Skeletal muscle tissue (tissue), 3 donors: ENCODE measurements at regions not wholly inside any gene's neighbourhood (a gene's known extent, or its start where the extent isn't known, plus 50 kb on each side); places are given as distances from the start of the nearest gene placed in this dataset.
"Not testable (repeated sequence)": the region's sequence is repeated elsewhere in the genome, so short reads cannot be mapped to it uniquely, and the experiment has no call there.

Experiments
- H3K27ac ChIP-seq: one replicate; pipeline ENCODE4 v1.7.0; 2013; ENCODE audit warnings: mild to moderate bottlenecking, low read depth, low read length, inconsistent platforms
- H3K27me3 ChIP-seq, 3 donors: one replicate each; pipeline ENCODE4 v1.7.0; 2013; ENCODE audit warnings: low read length in 3 of 3; ENCODE audit not compliant: control insufficient read depth in 3 of 3, insufficient read depth in 3 of 3
- H3K36me3 ChIP-seq, 3 donors: one replicate each; pipeline ENCODE4 v1.7.0; 2013; ENCODE audit warnings: low read length in 3 of 3; ENCODE audit not compliant: control insufficient read depth in 3 of 3, insufficient read depth in 3 of 3
- H3K4me1 ChIP-seq, 3 donors: one replicate each; pipeline ENCODE4 v1.7.0; 2013; ENCODE audit warnings: low read length in 3 of 3, mild to moderate bottlenecking in 3 of 3; ENCODE audit not compliant: control insufficient read depth in 3 of 3, insufficient read depth in 3 of 3
- H3K4me3 ChIP-seq, 3 donors: one replicate each; pipeline ENCODE4 v1.7.0; 2013; ENCODE audit warnings: low read length in 3 of 3
- H3K9ac ChIP-seq, 3 donors: one replicate each; pipeline ENCODE4 v1.7.0; 2013; ENCODE audit warnings: low read length in 3 of 3, mild to moderate bottlenecking in 3 of 3, moderate library complexity in 2 of 3, low read depth in 1 of 3
- H3K9me3 ChIP-seq, 3 donors: one replicate each; pipeline ENCODE4 v1.7.0; 2013; ENCODE audit warnings: low read length in 3 of 3; ENCODE audit not compliant: control insufficient read depth in 3 of 3
- donor health status: Osteomylitis.

- not testable (repeated sequence) for H3K4me1 ChIP-seq, H3K27me3 ChIP-seq, H3K36me3 ChIP-seq, H3K9me3 ChIP-seq, H3K9ac ChIP-seq, H3K27ac ChIP-seq, H3K4me3 ChIP-seq
Measured at GRCh38 chr21:5013455-5014304, 5507.7 kb upstream of the TPTE start.

GRCh38 chr21:5015187-5015586 is 5506.2 kb upstream of the TPTE start:
- not testable (repeated sequence) for H3K9ac ChIP-seq, H3K27ac ChIP-seq, H3K4me1 ChIP-seq, H3K4me3 ChIP-seq, H3K36me3 ChIP-seq, H3K9me3 ChIP-seq, H3K27me3 ChIP-seq

- H3K27ac ChIP-seq, H3K4me1 ChIP-seq, H3K9me3 ChIP-seq, H3K27me3 ChIP-seq, H3K4me3 ChIP-seq, H3K9ac ChIP-seq, H3K36me3 ChIP-seq: not testable (repeated sequence)
Measured at GRCh38 chr21:5019120-5019519, 5502.3 kb upstream of the TPTE start.

- not testable (repeated sequence) for H3K9me3 ChIP-seq, H3K36me3 ChIP-seq, H3K9ac ChIP-seq, H3K27me3 ChIP-seq, H3K4me3 ChIP-seq, H3K4me1 ChIP-seq, H3K27ac ChIP-seq
Measured at GRCh38 chr21:5021815-5022214, 5499.6 kb upstream of the TPTE start.

- not testable (repeated sequence) for H3K27me3 ChIP-seq, H3K9ac ChIP-seq, H3K4me1 ChIP-seq, H3K36me3 ChIP-seq, H3K27ac ChIP-seq, H3K9me3 ChIP-seq, H3K4me3 ChIP-seq
Measured at GRCh38 chr21:5022254-5022653, 5499.1 kb upstream of the TPTE start.

- not testable (repeated sequence) for H3K36me3 ChIP-seq, H3K27me3 ChIP-seq, H3K9me3 ChIP-seq, H3K4me1 ChIP-seq, H3K27ac ChIP-seq, H3K9ac ChIP-seq, H3K4me3 ChIP-seq
Measured at GRCh38 chr21:5022748-5023147, 5498.6 kb upstream of the TPTE start.

GRCh38 chr21:5035147-5035546 is 5486.2 kb upstream of the TPTE start:
- H3K36me3 ChIP-seq, H3K9ac ChIP-seq, H3K9me3 ChIP-seq, H3K4me3 ChIP-seq, H3K4me1 ChIP-seq, H3K27me3 ChIP-seq, H3K27ac ChIP-seq: not testable (repeated sequence)

- H3K27ac ChIP-seq, H3K9ac ChIP-seq, H3K4me3 ChIP-seq, H3K36me3 ChIP-seq, H3K27me3 ChIP-seq, H3K9me3 ChIP-seq, H3K4me1 ChIP-seq: not testable (repeated sequence)
Measured at GRCh38 chr21:5035587-5035986, 5485.8 kb upstream of the TPTE start.

GRCh38 chr21:5037606-5038331 is 5483.6 kb upstream of the TPTE start:
- not testable (repeated sequence) for H3K27ac ChIP-seq, H3K27me3 ChIP-seq, H3K4me1 ChIP-seq, H3K9me3 ChIP-seq, H3K9ac ChIP-seq, H3K36me3 ChIP-seq, H3K4me3 ChIP-seq

GRCh38 chr21:5039926-5040325 is 5481.5 kb upstream of the TPTE start:
- H3K36me3 ChIP-seq, H3K27me3 ChIP-seq, H3K9ac ChIP-seq, H3K4me3 ChIP-seq, H3K4me1 ChIP-seq, H3K9me3 ChIP-seq, H3K27ac ChIP-seq: not testable (repeated sequence)
